GM21737 (cell line): ENCODE measurements at regions not wholly inside any gene's neighbourhood (a gene's known extent, or its start where the extent isn't known, plus 50 kb on each side); places are given as distances from the start of the nearest gene placed in this dataset.

Source experiments
- ATAC-seq: cut with Tn5 transposase; IDR thresholded peaks from one replicate; pipeline ENCODE4 v1.9.1; 2021; ENCODE audit warnings: mild to moderate bottlenecking, moderate library complexity; ENCODE audit not compliant: unreplicated experiment

DNA sequence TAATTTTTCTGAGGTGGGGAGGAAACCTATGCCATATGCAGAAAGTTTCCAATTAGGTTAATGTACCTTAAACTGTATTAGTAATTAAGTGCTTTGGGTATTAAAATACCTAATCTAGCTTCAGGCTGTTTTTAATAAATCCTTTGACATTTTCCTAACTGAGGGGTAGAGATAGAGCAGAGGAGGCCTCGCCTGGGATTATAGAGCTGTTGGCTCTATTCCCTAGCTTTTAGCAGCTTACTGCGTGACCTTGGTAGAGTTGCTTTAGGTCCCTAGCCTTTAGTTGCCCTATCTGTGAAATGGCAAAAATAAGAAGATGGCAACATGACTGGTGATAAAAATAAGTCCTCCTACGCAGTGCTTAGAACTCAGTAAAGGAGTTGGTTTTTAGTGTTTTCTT lies 621.0 kb downstream of the LMO4 start:
- no peak for ATAC-seq

DNA sequence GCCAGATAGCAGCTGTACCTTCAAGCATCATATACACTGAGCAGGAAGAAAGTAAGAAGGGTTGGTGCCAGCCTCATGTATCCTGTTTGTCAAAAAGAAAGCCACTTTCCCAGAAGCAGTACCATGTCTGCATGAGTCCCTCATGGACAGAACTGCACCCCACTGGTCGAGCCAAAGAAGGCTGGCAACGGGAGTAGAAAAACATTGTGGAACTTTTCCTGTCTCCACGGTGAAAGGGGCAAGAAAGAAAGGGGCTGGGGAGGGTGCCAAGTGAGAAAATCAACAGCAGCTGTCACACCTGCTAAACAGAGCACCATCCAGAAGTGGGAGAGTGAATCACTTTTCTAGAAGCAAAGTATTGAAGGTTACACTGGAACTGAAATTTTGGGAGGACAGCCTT lies 621.7 kb downstream of the LMO4 start:
- ATAC-seq: no peak

DNA sequence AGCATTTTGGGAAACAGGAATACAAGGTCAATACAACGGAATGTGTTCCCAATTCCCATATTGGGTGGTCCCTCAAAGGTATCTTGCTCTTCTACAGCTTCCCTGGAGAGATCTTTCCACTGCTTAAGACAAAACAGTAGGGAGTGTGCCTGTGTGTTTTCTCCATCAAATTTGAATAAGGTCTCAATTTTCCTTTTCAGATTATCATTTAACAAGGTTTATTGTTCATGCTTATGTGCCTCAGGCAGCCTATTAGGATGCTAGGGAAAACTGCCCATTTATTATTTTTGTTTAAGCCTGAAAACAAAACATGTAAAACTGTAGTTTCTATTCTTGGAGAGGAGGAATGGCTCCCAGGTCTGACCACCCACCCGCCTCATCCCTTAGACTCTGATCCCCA lies 622.7 kb downstream of the LMO4 start:
- no peak for ATAC-seq

DNA sequence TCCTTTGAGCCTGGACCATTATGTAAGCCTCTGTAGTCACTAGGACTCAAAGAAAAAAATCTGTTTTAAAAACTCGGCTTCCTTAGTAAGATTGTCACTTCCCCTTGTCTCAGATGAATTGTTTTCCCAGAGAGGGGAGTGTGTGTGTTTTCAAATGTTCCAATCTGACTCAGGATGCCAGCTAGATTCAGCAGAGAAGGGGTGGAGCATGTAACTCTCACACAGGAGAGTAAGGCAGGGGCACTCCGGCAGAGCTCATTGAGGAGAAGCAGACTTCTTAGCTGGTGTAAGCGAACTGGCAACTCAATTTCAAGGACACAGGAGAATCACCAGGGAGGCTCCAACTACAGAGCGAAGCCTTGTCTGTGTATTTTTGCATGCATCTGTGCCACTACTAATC lies 623.2 kb downstream of the LMO4 start:
- ATAC-seq: no peak

DNA sequence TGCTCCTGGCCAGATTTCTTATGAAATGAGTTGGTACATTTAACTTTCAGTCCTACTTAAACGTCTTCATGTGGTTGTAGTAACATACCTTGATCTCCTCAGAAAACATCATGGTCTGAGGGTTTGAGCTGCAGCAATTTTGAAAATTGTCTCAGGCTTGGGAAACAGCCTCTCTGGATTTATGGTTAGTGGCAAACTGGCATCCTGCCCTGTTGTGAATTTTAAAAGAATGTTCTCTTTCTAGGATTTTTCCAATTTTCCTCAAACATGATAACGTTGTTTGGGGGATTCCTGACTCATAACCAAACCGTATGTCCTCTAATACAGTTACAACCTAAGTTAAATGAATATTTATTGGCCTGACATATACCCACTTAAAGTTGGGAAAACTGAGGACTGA lies 624.4 kb downstream of the LMO4 start:
- ATAC-seq: no peak

DNA sequence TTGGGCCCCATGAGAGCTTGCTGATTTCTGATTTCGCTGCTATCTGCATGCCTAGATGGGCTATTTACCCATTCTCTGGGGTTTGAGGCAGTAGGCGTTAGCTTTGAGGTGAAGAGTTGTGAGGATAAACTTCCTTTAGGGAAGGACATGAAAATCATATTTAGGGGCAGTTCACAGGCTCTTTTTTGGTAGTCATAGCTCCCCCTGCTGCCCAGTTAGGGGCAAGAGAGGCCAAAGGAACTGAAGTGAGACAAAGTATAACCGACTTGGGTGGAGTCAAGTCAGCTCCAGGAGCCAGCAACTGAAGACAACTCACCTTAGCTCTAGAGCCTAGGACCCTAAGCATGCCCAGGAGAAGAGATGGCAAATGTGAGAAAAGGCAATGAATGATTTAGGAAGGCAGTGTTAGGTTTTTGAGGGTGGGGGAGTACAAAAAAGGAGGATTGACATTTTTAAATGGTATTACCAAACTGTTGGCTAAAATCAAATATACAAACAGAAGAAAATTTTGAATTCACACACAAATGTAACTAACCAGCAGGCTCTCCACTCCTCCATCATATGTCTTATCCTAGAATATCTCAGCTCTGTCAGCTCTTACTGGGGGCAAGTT lies 625.2 kb downstream of the LMO4 start:
- ATAC-seq: no peak

DNA sequence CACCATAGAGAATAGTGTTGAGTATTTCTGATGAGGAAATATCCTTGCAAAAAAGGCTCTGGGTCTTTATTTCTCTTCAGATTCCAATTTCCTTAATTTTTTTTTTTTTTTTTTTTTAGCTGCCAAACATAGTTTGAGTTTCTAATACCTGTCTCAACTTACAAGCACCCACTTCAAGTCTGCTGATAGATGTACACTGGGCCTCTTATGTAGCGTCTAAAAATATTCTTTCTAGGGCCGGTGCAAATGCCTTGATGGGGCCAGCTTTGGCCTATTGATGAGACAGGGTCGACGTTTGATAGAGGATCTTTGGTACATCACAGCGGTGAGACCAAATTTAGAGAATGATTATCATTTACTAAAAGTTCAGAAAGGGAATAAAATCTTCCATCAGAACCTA lies 626.4 kb downstream of the LMO4 start:
- ATAC-seq: no peak

DNA sequence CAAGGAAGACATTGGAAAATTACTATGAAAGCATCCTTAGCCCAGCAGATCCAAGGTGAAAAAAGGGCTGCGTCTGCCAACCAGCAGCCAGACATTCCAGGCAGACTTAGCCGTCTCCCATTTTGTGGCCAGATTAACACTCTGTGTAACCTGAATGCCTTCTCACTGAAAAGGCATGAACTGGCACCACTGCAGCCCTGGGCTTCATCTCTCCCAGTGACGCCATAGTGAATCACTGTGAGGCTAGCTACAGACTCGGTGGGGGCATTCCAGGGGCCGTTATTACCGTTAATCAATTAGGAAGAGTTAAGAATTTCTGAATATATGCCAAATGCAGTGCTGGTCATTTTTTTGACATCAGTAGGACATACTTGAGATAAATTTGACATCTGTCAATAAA lies 627.4 kb downstream of the LMO4 start:
- ATAC-seq: no peak

DNA sequence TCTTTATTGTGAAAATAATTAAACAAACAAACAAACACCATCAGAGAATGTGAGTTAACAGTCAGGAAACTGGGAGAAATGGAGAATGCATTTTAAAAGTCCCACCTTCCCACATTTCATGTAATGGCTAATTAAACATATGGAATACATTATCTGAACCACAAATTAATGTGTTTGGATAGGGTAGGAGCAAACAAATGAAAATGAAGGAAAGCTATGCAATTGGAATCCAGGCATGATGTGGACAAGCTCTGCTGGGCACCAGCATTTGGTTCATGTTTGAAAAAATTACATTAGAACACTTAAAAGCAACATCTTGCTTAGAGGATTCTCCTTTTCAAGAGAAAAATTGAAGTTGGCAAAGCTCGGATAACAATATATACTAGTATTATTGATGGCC lies 628.1 kb downstream of the LMO4 start:
- no peak for ATAC-seq

DNA sequence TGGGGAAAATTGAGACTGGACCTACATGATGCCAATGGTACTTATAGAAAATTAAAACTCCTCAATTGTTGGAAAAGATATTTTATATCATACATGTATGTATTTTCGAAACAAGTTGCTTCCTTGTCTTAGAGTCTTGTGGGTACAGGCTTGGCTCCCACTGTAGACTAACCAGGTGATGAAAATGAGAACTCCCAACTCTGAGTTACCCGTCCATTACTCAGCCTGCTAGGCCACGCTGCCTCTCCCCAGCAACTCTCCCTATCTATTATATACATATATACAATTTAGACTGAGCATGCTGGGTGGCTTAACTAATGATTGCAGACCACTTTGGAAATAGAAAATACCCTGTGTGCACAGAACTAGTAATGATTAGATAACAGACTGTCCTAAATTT lies 628.7 kb downstream of the LMO4 start:
- ATAC-seq: no peak

DNA sequence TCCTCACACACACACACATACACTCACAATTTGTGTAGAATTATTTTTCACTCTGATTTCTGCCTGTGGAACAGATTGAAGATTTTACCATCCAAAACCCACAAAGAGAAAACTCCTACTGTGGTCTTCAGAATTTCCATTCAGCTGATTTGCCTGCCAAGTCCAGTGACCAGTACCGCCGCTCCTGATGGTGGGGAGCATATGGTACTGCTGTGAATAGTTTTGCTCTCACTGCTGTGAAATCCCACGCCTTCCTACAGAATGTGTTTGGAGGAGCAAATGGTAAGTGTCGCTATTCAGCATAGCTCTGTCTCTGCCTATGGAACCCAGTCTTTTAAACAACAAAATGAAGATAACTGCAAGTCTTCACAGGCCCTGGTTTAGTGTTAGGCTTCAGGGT lies 629.5 kb downstream of the LMO4 start:
- ATAC-seq: no peak

DNA sequence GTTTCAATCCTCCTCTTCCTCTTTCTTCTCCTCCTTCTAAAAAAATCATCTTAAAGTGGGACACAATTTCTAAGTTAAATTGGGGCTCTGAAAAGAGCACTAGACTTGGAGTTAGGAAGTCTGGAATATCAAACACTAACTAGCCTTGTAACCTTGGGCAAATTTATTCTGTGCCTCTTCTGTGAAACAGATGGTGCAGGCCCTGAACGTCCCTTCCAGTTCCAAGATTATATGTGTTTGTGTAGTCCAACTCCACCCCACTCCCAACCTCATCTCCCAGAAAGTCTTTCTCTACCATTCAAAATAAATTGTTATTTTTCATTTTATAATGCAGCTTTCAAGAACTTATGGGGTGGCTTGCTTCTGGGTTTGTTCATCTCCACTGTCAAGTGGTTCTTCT lies 630.0 kb downstream of the LMO4 start:
- ATAC-seq: no peak

DNA sequence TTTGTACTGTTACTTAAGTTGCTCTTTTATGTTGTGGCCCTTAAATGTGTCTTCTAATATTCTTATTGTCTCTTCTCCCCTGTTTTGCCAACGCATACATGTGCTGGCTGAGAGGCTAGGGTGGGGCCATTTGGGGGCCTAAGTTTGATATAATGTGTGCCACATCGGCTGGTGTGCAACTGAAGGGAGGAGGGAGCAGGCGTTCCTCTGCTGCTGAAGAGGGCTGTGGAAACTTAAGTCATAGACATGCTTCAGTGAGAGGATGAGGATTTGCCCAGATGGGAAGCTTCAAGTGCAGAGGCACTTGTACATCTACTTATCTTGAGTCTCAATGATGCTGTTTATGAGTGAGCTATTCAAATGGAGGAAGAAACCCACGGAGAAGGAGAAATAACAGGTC lies 630.6 kb downstream of the LMO4 start:
- no peak for ATAC-seq

DNA sequence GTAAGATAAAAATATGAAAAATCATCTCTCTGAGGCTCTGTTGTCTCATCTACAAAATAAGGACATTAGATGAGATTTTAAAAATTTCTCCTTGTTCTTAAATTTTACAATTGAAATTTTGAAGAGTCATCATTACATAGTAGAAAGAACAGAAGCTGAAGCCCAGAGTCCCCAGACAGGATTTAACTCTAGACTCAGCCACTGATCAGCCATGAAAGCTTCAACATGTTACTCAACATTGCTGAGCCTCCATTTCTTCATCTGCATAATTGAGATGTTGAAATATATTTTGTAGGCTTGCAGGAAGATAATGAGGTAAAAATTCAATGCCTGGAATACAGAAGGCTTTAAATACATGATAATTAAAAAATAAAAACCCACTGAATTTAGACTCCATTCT lies 633.3 kb downstream of the LMO4 start:
- ATAC-seq: no peak

DNA sequence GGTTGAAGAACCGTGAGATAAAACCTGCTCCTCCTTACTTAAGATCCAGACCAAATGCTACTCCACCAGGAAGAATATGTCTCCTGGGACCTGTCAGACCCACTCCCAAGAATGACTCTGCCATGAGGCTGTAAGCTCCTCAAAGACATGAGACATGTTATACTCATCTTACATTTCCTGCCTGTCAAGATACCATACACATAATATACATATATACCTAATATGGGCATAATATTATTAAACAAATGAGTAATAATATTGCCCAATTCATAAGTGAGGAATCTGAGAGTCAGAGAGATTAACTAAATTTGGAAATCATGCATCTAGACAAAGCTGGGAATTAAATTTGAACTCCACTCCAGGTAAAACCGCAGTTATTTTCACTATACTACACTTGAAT lies 634.9 kb downstream of the LMO4 start:
- ATAC-seq: no peak

DNA sequence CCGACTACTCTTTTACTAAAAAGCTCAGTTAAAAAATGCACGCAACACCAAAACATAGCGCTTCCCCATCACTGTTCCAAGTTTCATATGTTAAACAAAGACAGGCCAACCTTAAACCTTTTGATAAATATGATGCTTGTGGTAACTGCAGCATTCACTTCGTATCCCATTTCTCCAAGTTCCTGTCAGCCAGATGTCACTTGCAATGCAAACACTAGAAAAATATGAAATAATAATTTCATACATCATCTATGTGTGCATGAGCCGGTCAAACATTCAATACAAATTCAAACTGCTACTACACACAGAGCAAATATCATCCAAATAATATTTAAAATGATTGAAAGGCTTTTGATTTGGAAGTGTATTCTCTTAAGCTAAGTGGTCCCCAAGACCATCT lies 636.5 kb downstream of the LMO4 start:
- ATAC-seq: no peak

DNA sequence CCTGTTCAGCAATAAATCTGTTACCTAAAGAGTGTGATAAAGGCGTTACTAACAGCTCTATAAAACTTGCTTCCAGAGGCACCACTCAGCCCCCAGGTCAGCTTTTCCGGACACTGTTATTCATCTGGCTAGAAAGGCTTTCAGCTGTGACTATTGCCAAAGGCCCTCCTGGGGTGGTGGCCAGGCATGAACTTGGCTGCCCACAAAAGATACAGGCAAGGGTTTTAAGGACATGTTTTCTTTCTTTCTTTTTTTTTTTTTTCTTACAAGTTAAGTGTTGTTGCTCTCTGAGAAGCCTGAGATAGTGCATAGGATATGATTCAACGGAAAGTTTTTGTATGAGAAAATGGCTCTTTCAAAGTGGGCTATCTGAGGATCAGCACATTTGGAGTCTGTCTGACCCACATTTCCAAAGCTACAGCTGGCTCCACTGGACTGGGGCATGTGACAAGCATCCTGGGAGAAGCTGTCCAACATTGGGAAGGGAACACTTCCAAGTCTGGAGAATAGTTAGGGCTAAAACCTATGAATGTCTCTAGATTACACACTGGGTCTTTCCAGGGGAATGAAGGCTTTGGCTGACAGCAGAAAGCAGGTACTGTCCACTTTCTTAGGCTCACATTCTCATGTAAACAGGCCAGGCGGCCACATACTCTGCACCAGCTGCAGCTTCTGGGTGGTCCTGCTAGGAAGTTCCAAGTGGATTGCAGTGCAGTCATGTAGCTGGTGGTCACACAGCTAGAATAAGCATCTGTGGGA lies 639.7 kb downstream of the LMO4 start:
- no peak for ATAC-seq

DNA sequence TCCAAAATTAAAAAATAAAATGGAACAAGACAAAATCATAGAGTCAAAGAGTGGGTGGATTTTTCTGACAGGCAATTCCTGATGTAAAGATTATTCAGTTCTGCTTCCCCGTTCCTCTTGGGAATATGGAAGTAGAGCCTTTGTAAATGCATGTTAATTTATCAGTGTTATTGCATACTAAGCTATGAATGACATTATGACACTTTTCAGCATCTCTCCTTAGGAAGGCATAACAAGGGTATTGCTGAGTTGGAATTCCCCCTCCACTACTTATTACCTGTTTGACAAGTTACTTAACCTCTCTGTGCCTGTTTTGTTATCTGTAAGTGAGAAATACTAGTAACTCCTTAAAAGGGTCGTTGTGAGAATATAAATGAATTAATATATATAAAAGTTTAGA lies 640.4 kb downstream of the LMO4 start:
- no peak for ATAC-seq

DNA sequence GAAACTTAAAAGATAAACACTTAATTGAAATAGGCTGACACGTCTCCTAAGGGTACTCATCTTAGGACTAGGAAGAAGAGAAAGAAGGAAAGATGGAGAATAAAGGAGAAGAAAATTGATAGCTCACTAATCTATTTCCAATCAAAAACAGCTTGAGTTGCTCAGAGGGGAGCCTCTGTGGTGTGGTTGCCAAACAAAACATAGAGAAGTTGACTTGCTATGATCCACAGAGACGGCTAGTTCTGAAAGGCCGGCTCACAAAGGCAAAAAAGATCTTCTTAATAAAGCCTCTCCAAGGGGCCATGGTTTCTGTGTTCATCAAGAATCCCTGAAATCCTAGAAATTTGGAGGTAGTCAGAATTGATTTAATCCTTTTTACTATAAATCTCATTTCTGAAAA lies 644.1 kb downstream of the LMO4 start:
- no peak for ATAC-seq

DNA sequence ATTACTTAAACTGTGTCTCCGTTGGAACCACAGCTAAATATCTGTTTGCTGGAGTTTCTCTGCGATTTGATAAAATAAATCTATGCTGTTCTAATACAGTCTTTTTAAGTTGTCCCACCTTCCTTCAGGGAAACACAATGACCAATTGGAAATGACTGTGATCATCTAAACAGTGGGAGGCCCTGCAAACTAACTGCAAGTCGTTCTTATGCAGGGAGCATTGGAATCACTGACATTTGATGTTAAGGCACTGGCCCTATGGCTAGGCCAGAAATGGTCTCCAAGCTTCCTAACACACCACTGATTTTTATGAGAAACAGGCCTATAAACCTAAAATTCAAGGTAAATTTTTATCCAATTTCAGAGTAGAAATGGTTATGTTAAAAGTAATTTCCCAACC lies 645.2 kb downstream of the LMO4 start:
- no peak for ATAC-seq

DNA sequence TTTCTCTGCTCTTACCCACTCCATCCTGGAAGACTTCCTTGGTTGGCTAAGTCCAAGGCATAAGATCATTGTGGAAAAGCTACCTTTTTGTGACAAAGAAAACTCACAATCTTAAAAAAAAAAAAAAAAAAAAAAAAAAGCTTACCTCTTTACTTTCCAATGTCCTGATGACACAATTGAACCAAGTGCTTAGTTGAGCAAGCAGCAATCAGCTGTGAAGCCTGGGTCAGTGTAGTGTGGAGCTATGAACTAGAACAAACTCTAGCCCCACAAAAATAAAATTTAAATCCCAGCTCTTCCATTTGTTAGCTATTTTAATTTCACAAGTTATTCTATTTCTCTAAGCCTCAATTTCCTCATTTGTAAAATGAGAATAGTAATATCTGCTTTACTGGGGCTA lies 647.6 kb downstream of the LMO4 start:
- ATAC-seq: no peak

DNA sequence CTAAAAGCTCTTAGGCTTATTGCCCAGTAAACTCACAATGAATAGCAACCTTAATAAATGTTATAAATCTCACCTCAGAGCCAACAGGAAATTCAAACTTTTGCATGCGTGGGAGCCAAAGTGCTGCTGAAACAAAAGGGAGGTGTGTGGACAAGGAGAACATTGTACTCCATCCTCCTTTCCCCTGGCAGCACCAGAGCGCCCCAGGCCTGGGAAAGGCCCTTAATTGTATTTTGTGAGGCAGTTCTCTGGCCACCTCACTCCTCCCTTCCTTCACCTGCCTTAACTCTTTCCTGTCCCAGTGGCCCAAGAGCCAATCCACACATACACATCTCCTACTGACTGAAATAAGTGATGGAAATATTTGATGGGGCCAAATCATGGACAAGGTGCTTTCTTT lies 648.5 kb downstream of the LMO4 start:
- ATAC-seq: no peak

DNA sequence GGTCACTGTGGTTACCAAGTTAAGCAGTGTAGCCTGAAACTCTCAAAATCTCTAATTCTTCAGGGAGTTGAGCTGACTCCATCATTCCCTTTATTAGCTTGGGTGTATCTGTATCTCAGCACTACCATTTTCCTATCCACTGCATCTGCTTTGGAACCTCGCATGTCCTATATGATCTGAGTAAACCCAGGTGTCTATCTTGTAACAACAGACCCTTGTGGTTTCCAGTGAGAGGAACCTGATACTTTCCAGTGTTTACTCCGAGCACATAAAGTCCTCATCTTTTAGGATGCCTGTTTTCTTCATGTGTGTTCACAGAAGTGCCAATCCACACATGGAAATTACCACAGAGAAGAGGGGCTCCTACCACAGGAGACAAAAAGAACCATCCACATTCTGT lies 650.4 kb downstream of the LMO4 start:
- no peak for ATAC-seq
